IMR-90 (cell line): ENCODE measurements at regions not wholly inside any gene's neighbourhood (a gene's known extent, or its start where the extent isn't known, plus 50 kb on each side); places are given as distances from the start of the nearest gene placed in this dataset.

Experiments
- FOS ChIP-seq: fragments of 150-350 bp; IDR thresholded peaks from 2 replicates; pipeline ENCODE4 v1.6.1; 2016; ENCODE audit warnings: low read depth, low read length
- RAD21 ChIP-seq: IDR thresholded peaks from 2 replicates; pipeline ENCODE4 v1.6.1; 2012; ENCODE audit warnings: low read length, improper control_type of control experiment
- TF ChIP-seq, protein P1 (sequence below): conservative IDR thresholded peaks from 2 replicates; pipeline ENCODE4 v1.5.1; 2012; ENCODE audit warnings: mild to moderate bottlenecking, low read depth, low read length, improper control_type of control experiment

DNA sequence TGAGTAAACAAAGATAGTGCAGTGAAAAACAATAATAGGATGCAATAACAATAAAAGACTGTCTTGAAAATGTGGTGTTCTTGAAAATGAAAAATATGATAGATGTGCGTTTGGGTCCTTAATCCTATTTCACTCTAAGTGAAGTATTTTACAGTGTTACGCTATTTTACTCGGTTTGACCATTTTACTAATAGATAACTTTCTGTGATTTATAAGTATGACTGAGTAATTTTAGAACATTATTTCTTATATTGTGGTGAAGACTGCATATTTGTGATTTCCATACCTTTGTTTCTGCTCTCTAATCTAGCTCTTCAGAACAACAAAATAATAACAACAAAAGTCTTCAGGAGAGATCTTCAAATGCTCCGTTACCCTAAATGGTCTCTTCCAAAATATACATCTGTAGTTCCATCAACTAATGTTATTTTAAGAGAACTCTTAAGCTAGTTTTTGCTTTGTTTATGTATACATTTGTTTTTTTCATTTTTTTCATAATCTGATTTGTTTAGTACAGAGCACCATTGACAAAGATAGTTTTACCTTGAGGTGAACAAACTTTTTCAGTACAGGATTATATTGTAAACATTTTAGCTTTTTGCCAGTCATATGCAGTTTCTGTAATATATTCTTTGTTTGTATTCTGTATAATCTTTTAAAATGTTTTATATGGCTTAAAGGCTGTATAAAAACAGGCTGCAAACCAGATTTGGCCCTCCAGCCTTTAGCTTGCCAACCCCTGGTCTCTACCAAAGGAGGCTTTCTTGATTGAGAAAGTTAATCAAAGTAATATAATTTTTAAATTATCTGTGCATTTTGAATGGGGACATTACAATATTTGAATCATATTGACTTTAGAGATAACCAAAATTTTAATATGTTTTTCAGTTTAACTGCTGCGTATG is 1572.7 kb upstream of the PRR20A start:
- TF ChIP-seq, protein P1, sequence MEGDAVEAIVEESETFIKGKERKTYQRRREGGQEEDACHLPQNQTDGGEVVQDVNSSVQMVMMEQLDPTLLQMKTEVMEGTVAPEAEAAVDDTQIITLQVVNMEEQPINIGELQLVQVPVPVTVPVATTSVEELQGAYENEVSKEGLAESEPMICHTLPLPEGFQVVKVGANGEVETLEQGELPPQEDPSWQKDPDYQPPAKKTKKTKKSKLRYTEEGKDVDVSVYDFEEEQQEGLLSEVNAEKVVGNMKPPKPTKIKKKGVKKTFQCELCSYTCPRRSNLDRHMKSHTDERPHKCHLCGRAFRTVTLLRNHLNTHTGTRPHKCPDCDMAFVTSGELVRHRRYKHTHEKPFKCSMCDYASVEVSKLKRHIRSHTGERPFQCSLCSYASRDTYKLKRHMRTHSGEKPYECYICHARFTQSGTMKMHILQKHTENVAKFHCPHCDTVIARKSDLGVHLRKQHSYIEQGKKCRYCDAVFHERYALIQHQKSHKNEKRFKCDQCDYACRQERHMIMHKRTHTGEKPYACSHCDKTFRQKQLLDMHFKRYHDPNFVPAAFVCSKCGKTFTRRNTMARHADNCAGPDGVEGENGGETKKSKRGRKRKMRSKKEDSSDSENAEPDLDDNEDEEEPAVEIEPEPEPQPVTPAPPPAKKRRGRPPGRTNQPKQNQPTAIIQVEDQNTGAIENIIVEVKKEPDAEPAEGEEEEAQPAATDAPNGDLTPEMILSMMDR, result no peak
- no peak for TF ChIP-seq FOS
- no peak for TF ChIP-seq RAD21
